ENCODE measurements at regions not wholly inside any gene's neighbourhood (a gene's known extent, or its start where the extent isn't known, plus 50 kb on each side); places are given as distances from the start of the nearest gene placed in this dataset.
A peak's percentile ranks its signal among the peaks of the same experiment; 100 is the strongest.
"Not testable (repeated sequence)": the region's sequence is repeated elsewhere in the genome, so short reads cannot be mapped to it uniquely, and the experiment has no call there.

- DNase-seq = peak in 9 of 51 donors; percentile 0 to 17 (median 2)
Observed at GRCh38 chrX:51148848-51149247, 183.8 kb upstream of the NUDT10 start.

GRCh38 chrX:51151734-51152133 is 180.9 kb upstream of the NUDT10 start:
- no peak for DNase-seq

- DNase-seq = no peak
Observed at GRCh38 chrX:51155157-51155556, 177.5 kb upstream of the NUDT10 start.

- DNase-seq = no peak
Observed at GRCh38 chrX:51155566-51155965, 177.1 kb upstream of the NUDT10 start.

- no peak for DNase-seq
Observed at GRCh38 chrX:51158231-51158630, 174.4 kb upstream of the NUDT10 start.

- DNase-seq = not testable (repeated sequence)
Observed at GRCh38 chrX:51159378-51159777, 173.2 kb upstream of the NUDT10 start.

- DNase-seq = no peak
Observed at GRCh38 chrX:51163730-51164129, 168.9 kb upstream of the NUDT10 start.

GRCh38 chrX:51178356-51178900 is 154.2 kb upstream of the NUDT10 start:
- peak in 1 of 51 donors; percentile 2 for DNase-seq

GRCh38 chrX:51179805-51180204 is 152.8 kb upstream of the NUDT10 start:
- not testable (repeated sequence) for DNase-seq

GRCh38 chrX:51182545-51182944 is 150.1 kb upstream of the NUDT10 start:
- no peak for DNase-seq

- no peak for DNase-seq
Observed at GRCh38 chrX:51192104-51192503, 140.5 kb upstream of the NUDT10 start.

GRCh38 chrX:51215266-51215665 is 117.4 kb upstream of the NUDT10 start:
- no peak for DNase-seq

- DNase-seq = no peak
Observed at GRCh38 chrX:51215856-51216255, 116.8 kb upstream of the NUDT10 start.

- DNase-seq = no peak
Observed at GRCh38 chrX:51242212-51242611, 90.4 kb upstream of the NUDT10 start.

GRCh38 chrX:51257490-51257889 is 75.1 kb upstream of the NUDT10 start:
- no peak for DNase-seq

- not testable (repeated sequence) for DNase-seq
Observed at GRCh38 chrX:51262271-51262670, 70.4 kb upstream of the NUDT10 start.

GRCh38 chrX:51272638-51273037 is 60.0 kb upstream of the NUDT10 start:
- no peak for DNase-seq

GRCh38 chrX:51281758-51282318 is 50.8 kb upstream of the NUDT10 start:
- no peak for DNase-seq

Measured in hypothalamus (tissue), 51 donors.